A549 (cell line): ENCODE measurements at regions not wholly inside any gene's neighbourhood (a gene's known extent, or its start where the extent isn't known, plus 50 kb on each side); places are given as distances from the start of the nearest gene placed in this dataset.
A peak's percentile ranks its signal among the peaks of the same experiment; 100 is the strongest.

ENCODE experiments used
- ATOH8 ChIP-seq: fragments of 250-450 bp; sonication (Bioruptor Pico); IDR thresholded peaks from 2 replicates; pipeline ENCODE4 v1.5.0; 2020; ENCODE audit warnings: low read depth, mild to moderate bottlenecking, moderate library complexity
- BHLHE40 ChIP-seq: IDR thresholded peaks from 2 replicates; pipeline ENCODE4 v1.6.1; 2012; ENCODE audit warnings: low read depth, low read length, inconsistent platforms
- CBX2 ChIP-seq: fragments of 200-600 bp; sonication (generic); IDR thresholded peaks from 2 replicates; pipeline ENCODE4 v1.6.1; 2016; ENCODE audit warnings: low read depth, mild to moderate bottlenecking, borderline replicate concordance
- CEBPB ChIP-seq, 2 experiments: fragments of >200 bp in 1 of 2; sonication (Bioruptor Twin) in 1 of 2; formaldehyde crosslinking in 1 of 2; IDR thresholded peaks; 2 replicates each; pipeline ENCODE4 v1.6.1; 2012 to 2016
- ELK1 ChIP-seq: fragments of 150-350 bp; IDR thresholded peaks from 2 replicates; pipeline ENCODE4 v1.6.1; 2014; ENCODE audit warnings: low read depth, mild to moderate bottlenecking, low read length
- EP300 ChIP-seq, 2 experiments: fragments of >200 bp; sonication (Bioruptor Twin); formaldehyde crosslinking; IDR thresholded peaks; 2 replicates in 1 of 2; 3 replicates in 1 of 2; pipeline ENCODE4 v1.6.1; 2016 to 2017
- FOSB ChIP-seq: fragments of 250-450 bp; sonication (Bioruptor Pico); IDR thresholded peaks from 2 replicates; pipeline ENCODE4 v1.5.0; 2020; ENCODE audit warnings: mild to moderate bottlenecking, moderate library complexity
- FOSL2 ChIP-seq, 2 experiments: fragments of 450-650 bp in 1 of 2; fragments of >200 bp in 1 of 2; sonication (Bioruptor Twin) in 1 of 2; formaldehyde crosslinking; IDR thresholded peaks; 2 replicates each; pipeline versions ENCODE4 v1.5.0 to v1.6.1; 2016 to 2020; ENCODE audit warnings: mild to moderate bottlenecking in 1 of 2, moderate library complexity in 1 of 2
- FOXS1 ChIP-seq: fragments of 250-450 bp; sonication (Bioruptor Pico); IDR thresholded peaks from 2 replicates; pipeline ENCODE4 v1.5.0; 2020; ENCODE audit warnings: mild to moderate bottlenecking, moderate library complexity
- GATA3 ChIP-seq: IDR thresholded peaks from 2 replicates; pipeline ENCODE4 v1.6.1; 2012; ENCODE audit warnings: borderline replicate concordance
- HES2 ChIP-seq: fragments of >200 bp; sonication (Bioruptor Twin); formaldehyde crosslinking; IDR thresholded peaks from 2 replicates; pipeline ENCODE4 v1.6.1; 2016
- HOXB13 ChIP-seq: fragments of 250-450 bp; sonication (Bioruptor Pico); IDR thresholded peaks from 2 replicates; pipeline ENCODE4 v1.5.0; 2020; ENCODE audit warnings: low read depth, mild to moderate bottlenecking, moderate library complexity
- HOXB5 ChIP-seq: fragments of 250-450 bp; sonication (Bioruptor Pico); IDR thresholded peaks from 2 replicates; pipeline ENCODE4 v1.5.0; 2020; ENCODE audit warnings: mild to moderate bottlenecking, moderate library complexity
- JUNB ChIP-seq: fragments of >200 bp; sonication (Bioruptor Twin); formaldehyde crosslinking; IDR thresholded peaks from 2 replicates; pipeline ENCODE4 v1.6.1; 2016
- KDM1A ChIP-seq: fragments of 200-600 bp; sonication (generic); IDR thresholded peaks from 2 replicates; pipeline ENCODE4 v1.6.1; 2016; ENCODE audit warnings: low read depth, mild to moderate bottlenecking
- KDM5A ChIP-seq: fragments of 200-600 bp; sonication (generic); IDR thresholded peaks from 2 replicates; pipeline ENCODE4 v1.6.1; 2016; ENCODE audit warnings: antibody characterized with exemption, mild to moderate bottlenecking
- MAFK ChIP-seq: fragments of 450-650 bp; IDR thresholded peaks from 2 replicates; pipeline ENCODE4 v1.6.1; 2014; ENCODE audit not compliant: partially characterized antibody
- MAZ ChIP-seq: fragments of 150-350 bp; IDR thresholded peaks from 2 replicates; pipeline ENCODE4 v1.6.1; 2014; ENCODE audit warnings: antibody characterized with exemption, low read depth, low read length, borderline replicate concordance
- NR3C1 ChIP-seq: fragments of >200 bp; sonication (Bioruptor Twin); formaldehyde crosslinking; IDR thresholded peaks from 3 replicates; pipeline ENCODE4 v1.6.1; 2017
- POLR2A ChIP-seq: IDR thresholded peaks from 2 replicates; pipeline ENCODE4 v1.6.1; 2012; ENCODE audit warnings: mild to moderate bottlenecking, low read length
- POLR2AphosphoS2 ChIP-seq: conservative IDR thresholded peaks from 2 replicates; pipeline ENCODE4 v1.6.1; 2012; ENCODE audit warnings: low read length, improper control_type of control experiment, inconsistent platforms
- RCOR1 ChIP-seq: fragments of 150-350 bp; IDR thresholded peaks from 2 replicates; pipeline ENCODE4 v1.6.1; 2014; ENCODE audit warnings: antibody characterized with exemption, low read length, low read depth
- RFX5 ChIP-seq: fragments of 450-650 bp; IDR thresholded peaks from 2 replicates; pipeline ENCODE4 v1.7.1; 2014; ENCODE audit warnings: antibody characterized with exemption, mild to moderate bottlenecking, moderate library complexity
- SMC3 ChIP-seq: fragments of >200 bp; sonication (Bioruptor Twin); formaldehyde crosslinking; IDR thresholded peaks from 3 replicates; pipeline ENCODE4 v1.6.1; 2018; ENCODE audit warnings: inconsistent platforms
- TP53 ChIP-seq: fragments of 250-450 bp; sonication (Bioruptor Pico); IDR thresholded peaks from 2 replicates; pipeline ENCODE4 v1.5.0; 2021; ENCODE audit warnings: mild to moderate bottlenecking, moderate library complexity
- ZC3H11A ChIP-seq: fragments of 450-650 bp; IDR thresholded peaks from 2 replicates; pipeline ENCODE4 v1.6.1; 2014; ENCODE audit warnings: antibody characterized with exemption, mild to moderate bottlenecking
- ZFP36 ChIP-seq: fragments of 450-650 bp; IDR thresholded peaks from 2 replicates; pipeline ENCODE4 v1.6.1; 2014; ENCODE audit warnings: borderline replicate concordance; ENCODE audit not compliant: partially characterized antibody
- ZNF302 ChIP-seq: fragments of 250-450 bp; sonication (Bioruptor Pico); IDR thresholded peaks from 2 replicates; pipeline ENCODE4 v1.9.0; 2021; ENCODE audit warnings: inconsistent platforms, mild to moderate bottlenecking, moderate library complexity
- ZSCAN20 ChIP-seq: fragments of 250-450 bp; sonication (Bioruptor Pico); IDR thresholded peaks from 2 replicates; pipeline ENCODE4 v1.8.0; 2022; ENCODE audit warnings: mild to moderate bottlenecking, moderate library complexity
- TF ChIP-seq, protein P1 (sequence below): fragments of >200 bp; sonication (Bioruptor Twin); formaldehyde crosslinking; IDR thresholded peaks from 3 replicates; pipeline ENCODE4 v1.5.1; 2016
- TF ChIP-seq, protein P2 (sequence below): IDR thresholded peaks from 2 replicates; pipeline ENCODE4 v1.6.1; 2012

- TF ChIP-seq, protein P1, sequence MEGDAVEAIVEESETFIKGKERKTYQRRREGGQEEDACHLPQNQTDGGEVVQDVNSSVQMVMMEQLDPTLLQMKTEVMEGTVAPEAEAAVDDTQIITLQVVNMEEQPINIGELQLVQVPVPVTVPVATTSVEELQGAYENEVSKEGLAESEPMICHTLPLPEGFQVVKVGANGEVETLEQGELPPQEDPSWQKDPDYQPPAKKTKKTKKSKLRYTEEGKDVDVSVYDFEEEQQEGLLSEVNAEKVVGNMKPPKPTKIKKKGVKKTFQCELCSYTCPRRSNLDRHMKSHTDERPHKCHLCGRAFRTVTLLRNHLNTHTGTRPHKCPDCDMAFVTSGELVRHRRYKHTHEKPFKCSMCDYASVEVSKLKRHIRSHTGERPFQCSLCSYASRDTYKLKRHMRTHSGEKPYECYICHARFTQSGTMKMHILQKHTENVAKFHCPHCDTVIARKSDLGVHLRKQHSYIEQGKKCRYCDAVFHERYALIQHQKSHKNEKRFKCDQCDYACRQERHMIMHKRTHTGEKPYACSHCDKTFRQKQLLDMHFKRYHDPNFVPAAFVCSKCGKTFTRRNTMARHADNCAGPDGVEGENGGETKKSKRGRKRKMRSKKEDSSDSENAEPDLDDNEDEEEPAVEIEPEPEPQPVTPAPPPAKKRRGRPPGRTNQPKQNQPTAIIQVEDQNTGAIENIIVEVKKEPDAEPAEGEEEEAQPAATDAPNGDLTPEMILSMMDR: no peak
- TF ChIP-seq FOXS1 (CRISPR knock-in tag) (no peak), GATA3 (peak; percentile 81), FOSB (CRISPR knock-in tag) (no peak), BHLHE40 (no peak), ZC3H11A (no peak), FOSL2 (IDR thresholded peaks at IDR 0.05) (peak; percentile 40), FOSL2 (CRISPR knock-in tag; IDR thresholded peaks at IDR 0.05) (peak; percentile 42), ZNF302 (CRISPR knock-in tag) (no peak), NR3C1 (no peak), TP53 (CRISPR knock-in tag) (no peak), CBX2 (no peak), SMC3 (peak; percentile 28; the same call in 2 of the 3 replicates), MAZ (no peak), ATOH8 (no peak), EP300 (IDR thresholded peaks at IDR 0.05) (peak; percentile 64 to 78; a peak in 2 of 5 replicates), HES2 (no peak), KDM5A (no peak), HOXB5 (CRISPR knock-in tag) (no peak), POLR2AphosphoS2 (no peak), ELK1 (no peak), CEBPB (IDR thresholded peaks at IDR 0.05) (peak; percentile 33 to 75; a peak in 3 of 4 replicates), HOXB13 (no peak), RFX5 (no peak), MAFK (peak; percentile 47), JUNB (peak; percentile 57), KDM1A (no peak), ZSCAN20 (no peak), ZFP36 (no peak), POLR2A (no peak), RCOR1 (no peak)
- TF ChIP-seq, protein P2, sequence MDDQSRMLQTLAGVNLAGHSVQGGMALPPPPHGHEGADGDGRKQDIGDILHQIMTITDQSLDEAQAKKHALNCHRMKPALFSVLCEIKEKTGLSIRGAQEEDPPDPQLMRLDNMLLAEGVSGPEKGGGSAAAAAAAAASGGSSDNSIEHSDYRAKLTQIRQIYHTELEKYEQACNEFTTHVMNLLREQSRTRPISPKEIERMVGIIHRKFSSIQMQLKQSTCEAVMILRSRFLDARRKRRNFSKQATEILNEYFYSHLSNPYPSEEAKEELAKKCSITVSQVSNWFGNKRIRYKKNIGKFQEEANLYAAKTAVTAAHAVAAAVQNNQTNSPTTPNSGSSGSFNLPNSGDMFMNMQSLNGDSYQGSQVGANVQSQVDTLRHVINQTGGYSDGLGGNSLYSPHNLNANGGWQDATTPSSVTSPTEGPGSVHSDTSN: peak; percentile 45; the same call in 1 of the 2 replicates
These were observed 63.8 kb upstream of the BZW1 start (continued) for GRCh38 chr2:200747668-200748618.
